ENCODE measurements at regions not wholly inside any gene's neighbourhood (a gene's known extent, or its start where the extent isn't known, plus 50 kb on each side); places are given as distances from the start of the nearest gene placed in this dataset.
"Not testable (repeated sequence)": the region's sequence is repeated elsewhere in the genome, so short reads cannot be mapped to it uniquely, and the experiment has no call there.

- DNase-seq (ENCODE audit: low read depth in 2 of 2), result no peak
Measured at GRCh38 chr1:87956750-87957149, 628.1 kb downstream of the LMO4 start.

DNA sequence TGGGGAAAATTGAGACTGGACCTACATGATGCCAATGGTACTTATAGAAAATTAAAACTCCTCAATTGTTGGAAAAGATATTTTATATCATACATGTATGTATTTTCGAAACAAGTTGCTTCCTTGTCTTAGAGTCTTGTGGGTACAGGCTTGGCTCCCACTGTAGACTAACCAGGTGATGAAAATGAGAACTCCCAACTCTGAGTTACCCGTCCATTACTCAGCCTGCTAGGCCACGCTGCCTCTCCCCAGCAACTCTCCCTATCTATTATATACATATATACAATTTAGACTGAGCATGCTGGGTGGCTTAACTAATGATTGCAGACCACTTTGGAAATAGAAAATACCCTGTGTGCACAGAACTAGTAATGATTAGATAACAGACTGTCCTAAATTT, 628.7 kb downstream of the LMO4 start:
- DNase-seq (ENCODE audit: low read depth in 2 of 2), result no peak

GRCh38 chr1:87958201-87958600, 629.5 kb downstream of the LMO4 start:
- no peak for DNase-seq (ENCODE audit: low read depth in 2 of 2)

DNA sequence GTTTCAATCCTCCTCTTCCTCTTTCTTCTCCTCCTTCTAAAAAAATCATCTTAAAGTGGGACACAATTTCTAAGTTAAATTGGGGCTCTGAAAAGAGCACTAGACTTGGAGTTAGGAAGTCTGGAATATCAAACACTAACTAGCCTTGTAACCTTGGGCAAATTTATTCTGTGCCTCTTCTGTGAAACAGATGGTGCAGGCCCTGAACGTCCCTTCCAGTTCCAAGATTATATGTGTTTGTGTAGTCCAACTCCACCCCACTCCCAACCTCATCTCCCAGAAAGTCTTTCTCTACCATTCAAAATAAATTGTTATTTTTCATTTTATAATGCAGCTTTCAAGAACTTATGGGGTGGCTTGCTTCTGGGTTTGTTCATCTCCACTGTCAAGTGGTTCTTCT, 630.0 kb downstream of the LMO4 start:
- no peak for DNase-seq (ENCODE audit: low read depth in 2 of 2)

DNA sequence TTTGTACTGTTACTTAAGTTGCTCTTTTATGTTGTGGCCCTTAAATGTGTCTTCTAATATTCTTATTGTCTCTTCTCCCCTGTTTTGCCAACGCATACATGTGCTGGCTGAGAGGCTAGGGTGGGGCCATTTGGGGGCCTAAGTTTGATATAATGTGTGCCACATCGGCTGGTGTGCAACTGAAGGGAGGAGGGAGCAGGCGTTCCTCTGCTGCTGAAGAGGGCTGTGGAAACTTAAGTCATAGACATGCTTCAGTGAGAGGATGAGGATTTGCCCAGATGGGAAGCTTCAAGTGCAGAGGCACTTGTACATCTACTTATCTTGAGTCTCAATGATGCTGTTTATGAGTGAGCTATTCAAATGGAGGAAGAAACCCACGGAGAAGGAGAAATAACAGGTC, 630.6 kb downstream of the LMO4 start:
- DNase-seq (ENCODE audit: low read depth in 2 of 2), result no peak

- DNase-seq (ENCODE audit: low read depth in 2 of 2), result no peak
Measured at GRCh38 chr1:87961992-87962391, 633.3 kb downstream of the LMO4 start.

GRCh38 chr1:87963556-87963955, 634.9 kb downstream of the LMO4 start:
- DNase-seq (ENCODE audit: low read depth in 2 of 2), result no peak

DNA sequence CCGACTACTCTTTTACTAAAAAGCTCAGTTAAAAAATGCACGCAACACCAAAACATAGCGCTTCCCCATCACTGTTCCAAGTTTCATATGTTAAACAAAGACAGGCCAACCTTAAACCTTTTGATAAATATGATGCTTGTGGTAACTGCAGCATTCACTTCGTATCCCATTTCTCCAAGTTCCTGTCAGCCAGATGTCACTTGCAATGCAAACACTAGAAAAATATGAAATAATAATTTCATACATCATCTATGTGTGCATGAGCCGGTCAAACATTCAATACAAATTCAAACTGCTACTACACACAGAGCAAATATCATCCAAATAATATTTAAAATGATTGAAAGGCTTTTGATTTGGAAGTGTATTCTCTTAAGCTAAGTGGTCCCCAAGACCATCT, 636.5 kb downstream of the LMO4 start:
- DNase-seq (ENCODE audit: low read depth in 2 of 2), result no peak

DNA sequence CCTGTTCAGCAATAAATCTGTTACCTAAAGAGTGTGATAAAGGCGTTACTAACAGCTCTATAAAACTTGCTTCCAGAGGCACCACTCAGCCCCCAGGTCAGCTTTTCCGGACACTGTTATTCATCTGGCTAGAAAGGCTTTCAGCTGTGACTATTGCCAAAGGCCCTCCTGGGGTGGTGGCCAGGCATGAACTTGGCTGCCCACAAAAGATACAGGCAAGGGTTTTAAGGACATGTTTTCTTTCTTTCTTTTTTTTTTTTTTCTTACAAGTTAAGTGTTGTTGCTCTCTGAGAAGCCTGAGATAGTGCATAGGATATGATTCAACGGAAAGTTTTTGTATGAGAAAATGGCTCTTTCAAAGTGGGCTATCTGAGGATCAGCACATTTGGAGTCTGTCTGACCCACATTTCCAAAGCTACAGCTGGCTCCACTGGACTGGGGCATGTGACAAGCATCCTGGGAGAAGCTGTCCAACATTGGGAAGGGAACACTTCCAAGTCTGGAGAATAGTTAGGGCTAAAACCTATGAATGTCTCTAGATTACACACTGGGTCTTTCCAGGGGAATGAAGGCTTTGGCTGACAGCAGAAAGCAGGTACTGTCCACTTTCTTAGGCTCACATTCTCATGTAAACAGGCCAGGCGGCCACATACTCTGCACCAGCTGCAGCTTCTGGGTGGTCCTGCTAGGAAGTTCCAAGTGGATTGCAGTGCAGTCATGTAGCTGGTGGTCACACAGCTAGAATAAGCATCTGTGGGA, 639.7 kb downstream of the LMO4 start:
- no peak for DNase-seq (ENCODE audit: low read depth in 2 of 2)

DNA sequence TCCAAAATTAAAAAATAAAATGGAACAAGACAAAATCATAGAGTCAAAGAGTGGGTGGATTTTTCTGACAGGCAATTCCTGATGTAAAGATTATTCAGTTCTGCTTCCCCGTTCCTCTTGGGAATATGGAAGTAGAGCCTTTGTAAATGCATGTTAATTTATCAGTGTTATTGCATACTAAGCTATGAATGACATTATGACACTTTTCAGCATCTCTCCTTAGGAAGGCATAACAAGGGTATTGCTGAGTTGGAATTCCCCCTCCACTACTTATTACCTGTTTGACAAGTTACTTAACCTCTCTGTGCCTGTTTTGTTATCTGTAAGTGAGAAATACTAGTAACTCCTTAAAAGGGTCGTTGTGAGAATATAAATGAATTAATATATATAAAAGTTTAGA, 640.4 kb downstream of the LMO4 start:
- DNase-seq (ENCODE audit: low read depth in 2 of 2), result no peak

- no peak for DNase-seq (ENCODE audit: low read depth in 2 of 2)
Measured at GRCh38 chr1:87972811-87973210, 644.1 kb downstream of the LMO4 start.

DNA sequence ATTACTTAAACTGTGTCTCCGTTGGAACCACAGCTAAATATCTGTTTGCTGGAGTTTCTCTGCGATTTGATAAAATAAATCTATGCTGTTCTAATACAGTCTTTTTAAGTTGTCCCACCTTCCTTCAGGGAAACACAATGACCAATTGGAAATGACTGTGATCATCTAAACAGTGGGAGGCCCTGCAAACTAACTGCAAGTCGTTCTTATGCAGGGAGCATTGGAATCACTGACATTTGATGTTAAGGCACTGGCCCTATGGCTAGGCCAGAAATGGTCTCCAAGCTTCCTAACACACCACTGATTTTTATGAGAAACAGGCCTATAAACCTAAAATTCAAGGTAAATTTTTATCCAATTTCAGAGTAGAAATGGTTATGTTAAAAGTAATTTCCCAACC, 645.2 kb downstream of the LMO4 start:
- no peak for DNase-seq (ENCODE audit: low read depth in 2 of 2)

- no peak for DNase-seq (ENCODE audit: low read depth in 2 of 2)
Measured at GRCh38 chr1:87976316-87976715, 647.6 kb downstream of the LMO4 start.

- no peak for DNase-seq (ENCODE audit: low read depth in 2 of 2)
Measured at GRCh38 chr1:87977145-87977544, 648.5 kb downstream of the LMO4 start.

DNA sequence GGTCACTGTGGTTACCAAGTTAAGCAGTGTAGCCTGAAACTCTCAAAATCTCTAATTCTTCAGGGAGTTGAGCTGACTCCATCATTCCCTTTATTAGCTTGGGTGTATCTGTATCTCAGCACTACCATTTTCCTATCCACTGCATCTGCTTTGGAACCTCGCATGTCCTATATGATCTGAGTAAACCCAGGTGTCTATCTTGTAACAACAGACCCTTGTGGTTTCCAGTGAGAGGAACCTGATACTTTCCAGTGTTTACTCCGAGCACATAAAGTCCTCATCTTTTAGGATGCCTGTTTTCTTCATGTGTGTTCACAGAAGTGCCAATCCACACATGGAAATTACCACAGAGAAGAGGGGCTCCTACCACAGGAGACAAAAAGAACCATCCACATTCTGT, 650.4 kb downstream of the LMO4 start:
- no peak for DNase-seq (ENCODE audit: low read depth in 2 of 2)

GRCh38 chr1:87980494-87980893, 651.8 kb downstream of the LMO4 start:
- DNase-seq (ENCODE audit: low read depth in 2 of 2), result no peak

DNA sequence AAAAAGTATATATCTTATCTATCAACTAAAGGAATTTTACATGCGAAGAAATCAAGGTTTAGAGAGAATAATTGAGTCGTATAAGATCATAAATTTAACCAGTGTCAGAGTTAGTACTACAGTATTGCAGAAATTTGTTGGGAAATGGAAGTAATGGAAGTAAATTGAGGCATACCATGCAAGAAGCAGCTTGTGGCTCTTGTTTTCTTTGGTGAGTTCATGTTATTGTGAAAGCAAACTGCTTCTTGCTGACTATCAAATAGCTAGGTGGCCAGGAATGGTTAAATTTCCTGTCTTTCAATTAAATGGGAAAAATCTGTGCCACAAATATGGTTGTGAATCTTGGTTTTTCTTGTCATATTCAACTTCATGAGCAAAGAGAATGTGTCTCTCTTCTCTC, 652.7 kb downstream of the LMO4 start:
- DNase-seq (ENCODE audit: low read depth in 2 of 2), result no peak

DNA sequence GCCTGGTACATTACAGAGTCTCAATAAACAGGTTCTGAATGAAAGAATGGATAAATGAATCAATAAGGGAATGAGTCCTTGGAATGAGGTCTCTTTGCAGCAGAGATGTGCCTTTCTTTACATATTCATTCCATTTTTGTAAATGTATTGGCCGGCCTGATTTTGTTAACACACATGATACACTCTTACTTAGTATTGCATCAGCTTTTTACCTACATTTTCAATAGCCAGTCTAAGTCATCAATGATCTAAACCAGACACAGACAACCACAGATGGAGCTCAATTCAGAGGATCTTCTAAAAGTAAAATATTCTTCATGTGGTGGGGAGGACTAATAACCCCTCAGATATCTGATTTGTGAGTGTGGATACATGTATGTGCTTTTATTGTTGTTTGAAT, 653.1 kb downstream of the LMO4 start:
- no peak for DNase-seq (ENCODE audit: low read depth in 2 of 2)

- no peak for DNase-seq (ENCODE audit: low read depth in 2 of 2)
Measured at GRCh38 chr1:87983841-87984240, 655.2 kb downstream of the LMO4 start.

DNA sequence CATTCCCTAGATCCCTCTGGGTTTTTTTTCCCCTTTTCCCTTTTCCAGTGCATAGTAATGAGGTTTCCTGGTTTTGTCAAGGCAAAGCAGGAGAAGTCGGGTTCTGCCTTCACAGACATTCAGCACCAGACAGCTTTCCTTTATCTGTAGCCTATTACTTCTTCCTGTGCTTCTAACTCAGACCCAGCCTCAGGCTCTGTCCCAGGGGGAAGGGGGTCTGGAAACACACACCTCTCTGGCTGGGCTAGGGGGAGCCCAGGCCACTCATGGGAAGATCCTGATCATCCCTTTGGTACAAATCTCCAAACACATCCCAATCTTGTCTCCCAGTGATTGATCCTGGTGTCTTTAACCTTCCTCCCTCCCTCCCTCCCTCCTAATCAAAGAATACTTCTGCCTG, 656.4 kb downstream of the LMO4 start:
- no peak for DNase-seq (ENCODE audit: low read depth in 2 of 2)

- DNase-seq (ENCODE audit: low read depth in 2 of 2), result no peak
Measured at GRCh38 chr1:87986130-87986866, 657.6 kb downstream of the LMO4 start.

DNA sequence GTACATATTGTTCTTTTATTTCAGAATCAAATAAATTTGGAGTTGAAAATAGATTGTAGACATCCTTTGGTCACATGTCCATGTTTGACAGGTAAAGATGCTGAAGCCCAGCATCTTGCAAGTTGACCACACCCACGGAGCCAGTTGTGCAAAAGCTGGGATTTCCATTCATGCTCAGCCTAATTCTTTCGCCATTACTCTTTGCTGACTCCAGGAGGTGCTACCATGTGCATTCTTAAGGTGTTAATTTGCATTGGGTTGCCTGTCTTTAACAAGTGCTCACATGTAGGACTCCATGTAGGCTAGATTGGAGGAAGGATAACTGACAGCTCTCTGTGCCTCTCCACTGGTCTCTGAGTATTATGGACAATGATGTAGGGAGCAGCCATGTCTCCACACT, 660.7 kb downstream of the LMO4 start:
- DNase-seq (ENCODE audit: low read depth in 2 of 2), result no peak

- not testable (repeated sequence) for DNase-seq (ENCODE audit: low read depth in 2 of 2)
Measured at GRCh38 chr1:87992536-87992935, 663.9 kb downstream of the LMO4 start.

DNA sequence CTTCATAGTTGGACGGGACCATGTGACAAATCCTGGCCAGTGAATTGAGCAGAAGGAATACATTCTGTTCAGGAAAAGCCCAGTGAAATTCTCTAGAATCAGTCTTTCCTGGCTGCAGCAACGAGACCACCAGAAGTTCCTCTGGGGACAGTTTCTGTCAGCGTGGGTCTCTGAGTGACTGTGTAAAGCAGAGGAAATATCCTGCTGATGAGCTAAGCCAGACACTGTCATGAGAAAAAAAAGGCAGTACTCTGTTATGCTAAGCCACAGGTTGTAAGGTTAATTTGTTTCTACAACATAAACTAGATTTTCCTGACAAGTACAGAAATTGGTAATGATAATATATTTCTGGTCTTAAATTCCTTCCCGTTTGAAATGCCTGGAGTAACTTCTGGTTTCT, 664.4 kb downstream of the LMO4 start:
- no peak for DNase-seq (ENCODE audit: low read depth in 2 of 2)

Data from stimulated activated CD8-positive, alpha-beta memory T cell treated with anti-CD3 and anti-CD28 coated beads, Interleukin-2, amount 100 ng/mL, for 1 hour (primary cell).